Mammary epithelial cell (primary cell): ENCODE measurements at regions not wholly inside any gene's neighbourhood (a gene's known extent, or its start where the extent isn't known, plus 50 kb on each side); places are given as distances from the start of the nearest gene placed in this dataset.

ENCODE experiments used
- CTCF ChIP-seq, 2 donors: IDR thresholded peaks in 1 of 2; conservative IDR thresholded peaks in 1 of 2; 2 replicates each; pipeline ENCODE4 v1.5.1; 2011 to 2012; ENCODE audit warnings: inconsistent platforms in 2 of 2, low read length in 2 of 2, mild to moderate bottlenecking in 2 of 2, control low read depth in 1 of 2, low read depth in 1 of 2; ENCODE audit not compliant: insufficient read depth in 1 of 2; ENCODE audit errors: extremely low read depth in 1 of 2
- EZH2 ChIP-seq: IDR thresholded peaks from 2 replicates; pipeline ENCODE4 v1.6.1; 2012; ENCODE audit warnings: low read length, inconsistent platforms, borderline replicate concordance

- TF ChIP-seq CTCF (conservative IDR thresholded peaks at IDR 0.05 in 1 of 2, IDR thresholded peaks at IDR 0.05 in 1 of 2; ENCODE audit: extremely low read depth in 1 of 2, insufficient read depth in 1 of 2, low read depth in 1 of 2, low read length in 2 of 2): no peak
- TF ChIP-seq EZH2: no peak
These were observed 58.9 kb upstream of the GOLGA8J start for GRCh38 chr15:30023798-30024295.
